GM12878 (cell line): ENCODE measurements at regions not wholly inside any gene's neighbourhood (a gene's known extent, or its start where the extent isn't known, plus 50 kb on each side); places are given as distances from the start of the nearest gene placed in this dataset.

Experiments
- ATAC-seq: fragments of 200-7000 bp; cut with Tn5 transposase; 3 replicates; pipeline ENCODE4 v1.9.1; 2020; ENCODE audit warnings: mild to moderate bottlenecking, moderate library complexity
- BruUV-seq: library from RNA; stranded (reverse); fragments of 400-500 nt; replicated peaks from 2 replicates; lab custom pipeline; 2021; lab: Mats Ljungman, UMichigan
- CTCF ChIA-PET: fragments of 300-600 bp; sonication (Branson Sonifier 250); formaldehyde crosslinking; extraction: SDS; loops from one replicate; lab custom pipeline; 2021; ENCODE audit warnings: inconsistent platforms; lab: Yijun Ruan, JAX
- POLR2A ChIA-PET: fragments of 350-600 bp; formaldehyde crosslinking; extraction: SDS; loops from one replicate; lab custom pipeline; 2021; ENCODE audit warnings: inconsistent platforms; lab: Charles Lee
- RAD21 ChIA-PET: fragments of 300-600 bp; sonication (Branson Sonifier 250); formaldehyde crosslinking; loops from one replicate; lab custom pipeline; 2023; ENCODE audit warnings: antibody characterized with exemption; ENCODE audit not compliant: unreplicated experiment; lab: Charles Lee
- SMC1A ChIA-PET: fragments of 300-600 bp; sonication (Branson Sonifier 250); formaldehyde crosslinking; loops from one replicate; lab custom pipeline; 2023; ENCODE audit not compliant: unreplicated experiment, uncharacterized antibody; lab: Charles Lee
- DNase-seq: peaks from one replicate; pipeline ENCODE4 v3.0.0-alpha.2; 2011; ENCODE audit warnings: low read depth, low spot score
- FAIRE-seq: peaks from 3 replicates; lab custom pipeline; 2011; peaks lifted over from hg19 to GRCh38; lab: Jason Lieb, UNC
- H2AFZ ChIP-seq: 2 replicates; pipeline ENCODE4 v1.6.0; 2011; ENCODE audit warnings: low read depth, low read length, control low read depth; ENCODE audit not compliant: control insufficient read depth
- H3K27ac ChIP-seq: 2 replicates; pipeline ENCODE4 v1.5.1; 2011; ENCODE audit warnings: control low read depth; ENCODE audit not compliant: control insufficient read depth, insufficient read depth
- H3K27me3 ChIP-seq, 2 experiments: replicated peaks in 1 of 2; 2 replicates each; pipeline versions ENCODE4 v1.6.0 to v1.6.1; 2011; ENCODE audit warnings: low read length in 1 of 2; ENCODE audit not compliant: control insufficient read depth in 2 of 2, insufficient read depth in 2 of 2
- H3K36me3 ChIP-seq, 2 experiments: 2 replicates each; pipeline ENCODE4 v1.5.1; 2011; ENCODE audit warnings: low read length in 1 of 2; ENCODE audit not compliant: control insufficient read depth in 2 of 2, insufficient read depth in 2 of 2
- H3K4me1 ChIP-seq: 2 replicates; pipeline ENCODE4 v1.6.1; 2011; ENCODE audit warnings: mild to moderate bottlenecking, low read length, moderate library complexity, mixed read lengths; ENCODE audit not compliant: control insufficient read depth, insufficient read depth
- H3K4me2 ChIP-seq: 2 replicates; pipeline ENCODE4 v1.6.0; 2011; ENCODE audit warnings: control low read depth; ENCODE audit not compliant: control insufficient read depth, insufficient read depth
- H3K4me3 ChIP-seq: fragments of 200-600 bp; sonication (generic); 2 replicates; pipeline ENCODE4 v1.5.1; 2016
- H3K79me2 ChIP-seq: 2 replicates; pipeline ENCODE4 v1.6.0; 2011; ENCODE audit warnings: low read length; ENCODE audit not compliant: control insufficient read depth, insufficient read depth
- H3K9ac ChIP-seq: 2 replicates; pipeline ENCODE4 v1.8.0; 2011; ENCODE audit warnings: low read length, control low read depth, mixed read lengths; ENCODE audit not compliant: control insufficient read depth, insufficient read depth
- H3K9me3 ChIP-seq: replicated peaks from 3 replicates; pipeline ENCODE4 v1.5.1; 2011; ENCODE audit warnings: mild to moderate bottlenecking, low read length; ENCODE audit not compliant: control insufficient read depth, insufficient read depth
- H4K20me1 ChIP-seq: 2 replicates; pipeline ENCODE4 v1.6.0; 2011; ENCODE audit not compliant: control insufficient read depth, insufficient read depth
- ATF7 ChIP-seq: fragments of 450-650 bp; IDR thresholded peaks from 2 replicates; pipeline ENCODE4 v1.6.1; 2016; ENCODE audit warnings: low read depth, mild to moderate bottlenecking
- BCL11A ChIP-seq: IDR thresholded peaks from 2 replicates; pipeline ENCODE4 v1.6.1; 2011; ENCODE audit warnings: low read depth, low read length
- BCLAF1 ChIP-seq: fragments of 450-650 bp; IDR thresholded peaks from 2 replicates; pipeline ENCODE4 v1.6.1; 2017; ENCODE audit warnings: antibody characterized with exemption, mild to moderate bottlenecking, moderate library complexity
- E2F8 ChIP-seq: fragments of 450-650 bp; IDR thresholded peaks from 2 replicates; pipeline ENCODE4 v1.6.1; 2018; ENCODE audit warnings: mild to moderate bottlenecking, low read depth, moderate library complexity; ENCODE audit not compliant: partially characterized antibody
- FOS ChIP-seq: IDR thresholded peaks from 3 replicates; pipeline ENCODE4 v1.6.1; 2011; ENCODE audit warnings: borderline replicate concordance; ENCODE audit not compliant: insufficient read length; ENCODE audit errors: extremely low read depth
- GABPA ChIP-seq: IDR thresholded peaks from 2 replicates; pipeline ENCODE4 v1.6.1; 2014; ENCODE audit warnings: antibody characterized with exemption, low read depth, mild to moderate bottlenecking, inconsistent platforms
- JUND ChIP-seq: IDR thresholded peaks from 2 replicates; pipeline ENCODE4 v1.6.1; 2012; ENCODE audit warnings: low read depth, mild to moderate bottlenecking, low read length, improper control_type of control experiment, moderate library complexity
- MXI1 ChIP-seq: fragments of 150-350 bp; IDR thresholded peaks from 2 replicates; pipeline ENCODE4 v1.6.1; 2011; ENCODE audit warnings: low read depth, mild to moderate bottlenecking, inconsistent platforms, low read length, improper control_type of control experiment
- PAX8 ChIP-seq: fragments of 450-650 bp; IDR thresholded peaks from 2 replicates; pipeline ENCODE4 v1.6.1; 2017; ENCODE audit warnings: mild to moderate bottlenecking, moderate library complexity
- RAD21 ChIP-seq: IDR thresholded peaks from 2 replicates; pipeline ENCODE4 v1.6.1; 2011; ENCODE audit warnings: mild to moderate bottlenecking, low read depth, low read length, moderate library complexity; ENCODE audit not compliant: insufficient read depth
- TARDBP ChIP-seq: IDR thresholded peaks from 2 replicates; pipeline ENCODE4 v1.6.1; 2016; ENCODE audit warnings: borderline replicate concordance
- TBL1XR1 ChIP-seq: IDR thresholded peaks from 2 replicates; pipeline ENCODE4 v1.6.1; 2012; ENCODE audit warnings: low read depth, low read length, improper control_type of control experiment
- ZBTB40 ChIP-seq: fragments of 450-650 bp; IDR thresholded peaks from 2 replicates; pipeline ENCODE4 v1.6.1; 2016; ENCODE audit warnings: mild to moderate bottlenecking, moderate library complexity, borderline replicate concordance
- ZNF24 ChIP-seq: fragments of 450-650 bp; IDR thresholded peaks from 2 replicates; pipeline ENCODE4 v1.6.1; 2017; ENCODE audit warnings: antibody characterized with exemption, mild to moderate bottlenecking
- ZZZ3 ChIP-seq: IDR thresholded peaks from 2 replicates; pipeline ENCODE4 v1.6.1; 2011; ENCODE audit warnings: low read depth; ENCODE audit not compliant: control insufficient read depth, insufficient read length
- WGBS: methylation state at CpG from one replicate; pipeline ENCODE4 v1.1.6; 2016; ENCODE audit warnings: low lambda C conversion rate; ENCODE audit not compliant: insufficient replicate concordance, insufficient coverage; ENCODE audit errors: missing lambda C conversion rate; 5-methylcytosine and 5-hydroxymethylcytosine counted together
- in situ Hi-C: fragments of 300-500 bp; cut with MboI; formaldehyde crosslinking; loops from 9 replicates; pipeline ENCODE4 v1.14.3; 2018; ENCODE audit warnings: mixed read lengths
- intact Hi-C: fragments of 100-400 bp; cut with micrococcal nuclease; formaldehyde crosslinking; loops from one replicate; pipeline ENCODE4 v1.14.2; 2022; ENCODE audit not compliant: unreplicated experiment

- Histone ChIP-seq H3K36me3 (no peaks in the 10 kb centered on the region), H3K27me3 (no peaks in the 10 kb centered on the region), H4K20me1 (no peaks in the 10 kb centered on the region), H3K9ac (no peak overlapping the region), H3K4me2 (no peak overlapping the region), H3K4me1 (no peaks in the 10 kb centered on the region), H3K27ac (no peak overlapping the region)
- DNase-seq (no peak), ATAC-seq (no peak), FAIRE-seq (no peak)
- 21% methylated on average over 2 of the region's 2 CpGs for WGBS
- ChIA-PET POLR2A (no interaction called here), CTCF (no interaction called here)
- TF ChIP-seq BCL11A (no peak), GABPA (no peak), ZNF24 (no peak), ZZZ3 (no peak), ZBTB40 (no peak), BCLAF1 (no peak), ATF7 (no peak), TBL1XR1 (no peak), PAX8 (no peak), E2F8 (no peak), TARDBP (no peak), JUND (no peak), MXI1 (no peak), RAD21 (no peak), FOS (no peak)
- TF ChIP-seq, all 136 proteins: peak for 0
- in situ Hi-C loops: no loop called here
- BruUV-seq: no TSS peak
- H3K79me2 ChIP-seq: no peaks in the 10 kb centered on the region
- intact Hi-C loops: no loop called here
- H3K9me3 ChIP-seq: no peaks in the 10 kb centered on the region
- H2AFZ ChIP-seq: no peak overlapping the region
- RAD21 ChIA-PET: no interaction called here
- no peak overlapping the region for H3K4me3 ChIP-seq
- SMC1A ChIA-PET: no interaction called here
Measured at GRCh38 chr9:12516031-12516430, 177.2 kb upstream of the TYRP1 start.
